ENCODE measurements at regions not wholly inside any gene's neighbourhood (a gene's known extent, or its start where the extent isn't known, plus 50 kb on each side); places are given as distances from the start of the nearest gene placed in this dataset.

DNA sequence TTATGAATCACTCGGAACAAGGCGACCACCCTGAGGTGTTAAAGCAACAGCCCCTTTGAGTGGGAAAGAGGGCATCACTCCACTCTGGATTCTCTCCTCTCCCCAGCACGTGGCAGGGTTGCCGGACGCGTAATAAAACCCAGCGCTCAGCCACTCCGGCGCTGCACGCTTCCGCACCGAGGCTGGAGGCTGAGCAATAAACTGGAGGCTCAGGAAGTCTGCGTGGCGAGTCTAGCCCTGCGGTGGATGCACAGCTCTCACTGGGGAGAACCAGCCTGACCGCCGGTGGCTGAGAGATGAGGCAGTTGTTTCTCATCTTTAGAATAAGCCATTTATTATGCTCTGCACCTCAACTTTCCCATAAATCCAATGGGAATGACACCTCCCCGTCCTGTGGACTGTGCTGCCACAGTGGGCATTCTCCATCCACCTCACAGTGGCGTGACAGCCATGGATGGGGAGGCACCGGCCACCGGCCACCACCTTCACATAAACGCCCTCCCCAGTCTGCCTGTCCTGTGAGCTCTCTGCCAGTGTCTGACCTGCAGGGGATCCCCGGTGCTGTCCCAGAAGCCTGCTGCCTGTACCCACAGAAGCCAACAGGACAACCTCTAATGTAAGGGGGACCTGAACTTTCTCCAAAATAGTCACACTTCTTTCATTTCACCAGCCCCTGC is 64.2 kb upstream of the GGTLC1 start:
- no peak overlapping the region for H3K4me3 ChIP-seq (ENCODE audit: low read depth in 2 of 2, low read length in 2 of 2)
- H3K9me3 ChIP-seq (ENCODE audit: control insufficient read depth, insufficient read depth, low read depth, low read length), result no peaks in the 10 kb centered on the region
- no peaks in the 10 kb centered on the region for H3K36me3 ChIP-seq (ENCODE audit: control insufficient read depth, insufficient read depth, low read length)
- DNase-seq (ENCODE audit: low read depth, low spot score), result no peak
- H3K27me3 ChIP-seq (ENCODE audit: control insufficient read depth, insufficient read depth, low read length), result no peaks in the 10 kb centered on the region; the same call in 1 of the 2 replicates
- POLR2A ChIA-PET, result no interaction called here
- CTCF ChIA-PET, result no interaction called here
- no peaks in the 10 kb centered on the region for H3K4me1 ChIP-seq (ENCODE audit: control insufficient read depth, insufficient read depth, low read length)
- BruUV-seq (replicated peaks), result no TSS peak
- intact Hi-C loops (cut with micrococcal nuclease; ENCODE audit: unreplicated experiment) (no loop called here), in situ Hi-C loops (cut with HindIII; ENCODE audit: low pct_unique_long_range_greater_than_20kb, low sequenced_read_pairs) (no loop called here)
- no peak for ATAC-seq
- no peak overlapping the region for H3K27ac ChIP-seq (ENCODE audit: low read length)
- TF ChIP-seq TCF7L2 (IDR thresholded peaks at IDR 0.05; ENCODE audit: low read depth, low read length) (no peak), POLR2AphosphoS5 (IDR thresholded peaks at IDR 0.05; ENCODE audit: low read depth, low read length) (no peak), REST (IDR thresholded peaks at IDR 0.05; ENCODE audit: insufficient read depth in 1 of 2, low read depth in 2 of 2, low read length in 1 of 2) (no peak), SIN3A (IDR thresholded peaks at IDR 0.05; ENCODE audit: borderline replicate concordance, insufficient read depth, low read depth, low read length) (no peak)
- TF ChIP-seq, protein P1, sequence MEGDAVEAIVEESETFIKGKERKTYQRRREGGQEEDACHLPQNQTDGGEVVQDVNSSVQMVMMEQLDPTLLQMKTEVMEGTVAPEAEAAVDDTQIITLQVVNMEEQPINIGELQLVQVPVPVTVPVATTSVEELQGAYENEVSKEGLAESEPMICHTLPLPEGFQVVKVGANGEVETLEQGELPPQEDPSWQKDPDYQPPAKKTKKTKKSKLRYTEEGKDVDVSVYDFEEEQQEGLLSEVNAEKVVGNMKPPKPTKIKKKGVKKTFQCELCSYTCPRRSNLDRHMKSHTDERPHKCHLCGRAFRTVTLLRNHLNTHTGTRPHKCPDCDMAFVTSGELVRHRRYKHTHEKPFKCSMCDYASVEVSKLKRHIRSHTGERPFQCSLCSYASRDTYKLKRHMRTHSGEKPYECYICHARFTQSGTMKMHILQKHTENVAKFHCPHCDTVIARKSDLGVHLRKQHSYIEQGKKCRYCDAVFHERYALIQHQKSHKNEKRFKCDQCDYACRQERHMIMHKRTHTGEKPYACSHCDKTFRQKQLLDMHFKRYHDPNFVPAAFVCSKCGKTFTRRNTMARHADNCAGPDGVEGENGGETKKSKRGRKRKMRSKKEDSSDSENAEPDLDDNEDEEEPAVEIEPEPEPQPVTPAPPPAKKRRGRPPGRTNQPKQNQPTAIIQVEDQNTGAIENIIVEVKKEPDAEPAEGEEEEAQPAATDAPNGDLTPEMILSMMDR (IDR thresholded peaks at IDR 0.05), result no peak

DNA sequence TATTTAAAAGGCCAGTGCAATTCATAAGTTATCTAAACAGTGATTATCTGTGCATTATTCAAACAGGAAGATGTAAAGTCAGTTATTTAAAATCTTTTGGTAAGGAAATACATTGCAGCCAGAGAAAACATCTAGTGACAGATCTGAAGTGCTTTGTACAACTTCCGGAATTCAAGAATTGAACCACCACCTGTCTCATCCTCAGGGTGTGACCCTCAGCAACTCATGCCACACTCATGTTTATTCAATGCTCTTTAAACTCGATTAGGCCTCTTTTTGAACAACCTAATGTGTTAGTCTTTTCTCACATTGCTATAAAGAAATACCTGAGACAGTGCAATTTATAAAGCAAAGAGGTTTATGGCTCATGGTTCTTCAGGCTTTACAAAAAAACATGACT is 62.6 kb upstream of the GGTLC1 start:
- in situ Hi-C loops (cut with HindIII; ENCODE audit: low pct_unique_long_range_greater_than_20kb, low sequenced_read_pairs), result no loop called here

More for the DNA sequence above, 62.6 kb upstream of the GGTLC1 start:
- Histone ChIP-seq H3K36me3 (ENCODE audit: control insufficient read depth, insufficient read depth, low read length) (no peaks in the 10 kb centered on the region), H3K27me3 (ENCODE audit: control insufficient read depth, insufficient read depth, low read length) (no peaks in the 10 kb centered on the region; the same call in 1 of the 2 replicates), H3K4me3 (ENCODE audit: low read depth in 2 of 2, low read length in 2 of 2) (no peak overlapping the region), H3K9me3 (ENCODE audit: control insufficient read depth, insufficient read depth, low read depth, low read length) (no peaks in the 10 kb centered on the region), H3K4me1 (ENCODE audit: control insufficient read depth, insufficient read depth, low read length) (no peaks in the 10 kb centered on the region), H3K27ac (ENCODE audit: low read length) (no peak overlapping the region)
- intact Hi-C loops (cut with micrococcal nuclease; ENCODE audit: unreplicated experiment), result no loop called here
- TF ChIP-seq TCF7L2 (IDR thresholded peaks at IDR 0.05; ENCODE audit: low read depth, low read length), result no peak
- TF ChIP-seq, protein P1 (IDR thresholded peaks at IDR 0.05), result no peak
- no TSS peak for BruUV-seq (replicated peaks)
- no peak for DNase-seq (ENCODE audit: low read depth, low spot score)
- ChIA-PET CTCF (no interaction called here), POLR2A (no interaction called here)
- ATAC-seq, result no peak
